Ovary (tissue), 7 donors: ENCODE measurements at regions not wholly inside any gene's neighbourhood (a gene's known extent, or its start where the extent isn't known, plus 50 kb on each side); places are given as distances from the start of the nearest gene placed in this dataset.
"Not testable (repeated sequence)": the region's sequence is repeated elsewhere in the genome, so short reads cannot be mapped to it uniquely, and the experiment has no call there.

Experiments
- DNase-seq, 5 donors: peaks; one replicate each; pipeline ENCODE4 v3.0.0-alpha.2; 2019 to 2020
- H3K27ac ChIP-seq, 2 donors: fragments of 200-600 bp; one replicate each; pipeline versions ENCODE4 v1.5.1 to v1.8.0; 2019 to 2022
- H3K27me3 ChIP-seq: fragments of 200-600 bp; one replicate; pipeline ENCODE4 v1.8.0; 2022
- H3K36me3 ChIP-seq: fragments of 200-600 bp; sonication (generic); one replicate; pipeline ENCODE4 v1.5.1; 2019
- H3K4me1 ChIP-seq: one replicate; pipeline ENCODE4 v1.8.1; 2013; ENCODE audit warnings: mild to moderate bottlenecking, moderate library complexity; ENCODE audit not compliant: insufficient read depth
- H3K4me3 ChIP-seq: fragments of 200-600 bp; sonication (generic); one replicate; pipeline ENCODE4 v1.5.1; 2017
- H3K9me3 ChIP-seq, 2 donors: fragments of 200-600 bp in 1 of 2; sonication (generic) in 1 of 2; one replicate each; pipeline versions ENCODE4 v1.5.1 to v1.8.1; 2013 to 2019; ENCODE audit warnings: mild to moderate bottlenecking in 1 of 2, moderate library complexity in 1 of 2
- CTCF ChIP-seq, 3 donors: fragments of 450-650 bp in 2 of 3; fragments of 200-600 bp in 1 of 3; IDR thresholded peaks; one replicate each; pipeline versions ENCODE4 v1.5.1 to v1.8.0; 2016 to 2022; ENCODE audit warnings: antibody characterized with exemption in 3 of 3, mild to moderate bottlenecking in 1 of 3
- EP300 ChIP-seq: sonication (generic); formaldehyde crosslinking; IDR thresholded peaks from one replicate; pipeline ENCODE4 v1.6.1; 2017; ENCODE audit warnings: antibody characterized with exemption
- POLR2A ChIP-seq: fragments of 450-650 bp; IDR thresholded peaks from one replicate; pipeline ENCODE4 v1.6.1; 2017; ENCODE audit warnings: antibody characterized with exemption, mild to moderate bottlenecking, moderate library complexity
- WGBS, 3 donors: extraction: QIAGEN DNeasy Blood & Tissue Kit in 1 of 3; methylation state at CpG; one replicate each; pipeline versions ENCODE4 v1.1.5 to v1.1.7; 2013 to 2017; 5-methylcytosine and 5-hydroxymethylcytosine counted together
- intact Hi-C, 4 donors: fragments of 100-400 bp; cut with DNase I; formaldehyde crosslinking; loops; one replicate each; pipeline versions ENCODE4 v1.11.0 to v1.15.1; 2022 to 2023
- donor health status: DM: no; HTN: no; CAD: no; lungs with moderate emphysema.
- donor health status: DM: no; HTN: no; CAD: no.
- donor health status: Bipolar disorder and iron deficiency.
- donor health status: DM: no; HTN: no; CAD: no.
- donor health status: DM: yes; HTN: yes; CAD: no.

- no peaks in the 10 kb centered on the region for H3K36me3 ChIP-seq
- TF ChIP-seq POLR2A (no peak), CTCF (IDR thresholded peaks at IDR 0.05) (no peak)
- no peak overlapping the region for H3K27ac ChIP-seq
- H3K27me3 ChIP-seq = no peaks in the 10 kb centered on the region
- intact Hi-C loops = no loop called here
- H3K4me3 ChIP-seq = no peak overlapping the region
- H3K4me1 ChIP-seq = no peaks in the 10 kb centered on the region
- WGBS, 3 donors = 90 to 91% (median 90%) methylated on average over 1 of the region's 1 CpG
- H3K9me3 ChIP-seq = no peaks in the 10 kb centered on the region
- DNase-seq = no peak
Observed at GRCh38 chr6:154629127-154629526, 104.1 kb upstream of the SCAF8 start.

- Histone ChIP-seq H3K36me3 (no peaks in the 10 kb centered on the region), H3K9me3 (no peaks in the 10 kb centered on the region), H3K4me3 (no peak overlapping the region), H3K27ac (no peak overlapping the region), H3K27me3 (no peaks in the 10 kb centered on the region), H3K4me1 (no peaks in the 10 kb centered on the region)
- intact Hi-C loops = no loop called here
- 37 to 42% (median 38%) methylated on average over 2 of the region's 2 CpGs for WGBS, 3 donors
- DNase-seq = no peak
- no peak for TF ChIP-seq EP300
Observed at GRCh38 chr6:154632119-154632518, 101.1 kb upstream of the SCAF8 start.

- DNase-seq = no peak
- WGBS, 3 donors = 82 to 85% (median 82%) methylated on average over 4 of the region's 4 CpGs
Observed at GRCh38 chr6:154637392-154637791, 95.8 kb upstream of the SCAF8 start.

GRCh38 chr6:154638369-154638768, 94.8 kb upstream of the SCAF8 start:
- Histone ChIP-seq H3K36me3 (no peaks in the 10 kb centered on the region), H3K27ac (no peak overlapping the region), H3K27me3 (no peaks in the 10 kb centered on the region), H3K4me1 (no peaks in the 10 kb centered on the region), H3K9me3 (no peaks in the 10 kb centered on the region), H3K4me3 (no peak overlapping the region)
- intact Hi-C loops = no loop called here
- WGBS, 3 donors = 41 to 63% (median 59%) methylated on average over 3 of the region's 3 CpGs
- TF ChIP-seq POLR2A (no peak), EP300 (no peak), CTCF (IDR thresholded peaks at IDR 0.05) (no peak)
- DNase-seq = no peak

More at GRCh38 chr6:154637392-154637791, 95.8 kb upstream of the SCAF8 start:
- H3K4me3 ChIP-seq = no peak overlapping the region
- H3K4me1 ChIP-seq = no peaks in the 10 kb centered on the region
- TF ChIP-seq EP300 = no peak
- TF ChIP-seq POLR2A = no peak
- intact Hi-C loops = no loop called here
- no peaks in the 10 kb centered on the region for H3K9me3 ChIP-seq
- no peaks in the 10 kb centered on the region for H3K36me3 ChIP-seq
- no peaks in the 10 kb centered on the region for H3K27me3 ChIP-seq
- no peak overlapping the region for H3K27ac ChIP-seq

GRCh38 chr6:154639196-154639595, 94.0 kb upstream of the SCAF8 start:
- H3K27ac ChIP-seq, H3K27me3 ChIP-seq, H3K9me3 ChIP-seq, intact Hi-C loops, H3K4me3 ChIP-seq, H3K4me1 ChIP-seq, DNase-seq, H3K36me3 ChIP-seq: not testable (repeated sequence)
- 75 to 89% (median 84%) methylated on average over 7 of the region's 7 CpGs for WGBS, 3 donors

GRCh38 chr6:154648188-154648887, 84.9 kb upstream of the SCAF8 start:
- intact Hi-C loops = no loop called here
- DNase-seq = no peak

More at GRCh38 chr6:154648188-154648887, 84.9 kb upstream of the SCAF8 start:
- WGBS, 3 donors = 54 to 77% (median 71%) methylated on average over 3 of the region's 3 CpGs
- no peaks in the 10 kb centered on the region for H3K27me3 ChIP-seq
- H3K27ac ChIP-seq = no peak overlapping the region
- TF ChIP-seq POLR2A = no peak
- no peak for TF ChIP-seq CTCF (IDR thresholded peaks at IDR 0.05)
- TF ChIP-seq EP300 = no peak
- H3K4me3 ChIP-seq = no peak overlapping the region
- H3K9me3 ChIP-seq = no peaks in the 10 kb centered on the region
- no peaks in the 10 kb centered on the region for H3K36me3 ChIP-seq
- peaks cover 2% of the 10 kb centered on the region for H3K4me1 ChIP-seq
